LNCAP (cell line): ENCODE measurements at regions not wholly inside any gene's neighbourhood (a gene's known extent, or its start where the extent isn't known, plus 50 kb on each side); places are given as distances from the start of the nearest gene placed in this dataset.

ENCODE experiments used
- CTCF ChIP-seq: fragments of 450-650 bp; IDR thresholded peaks from 2 replicates; pipeline ENCODE4 v1.5.1; 2017; ENCODE audit warnings: mild to moderate bottlenecking

GRCh38 chr3:104632521-104632920 is 734.2 kb upstream of the ALCAM start:
- TF ChIP-seq CTCF = no peak

GRCh38 chr3:104632947-104633346 is 733.8 kb upstream of the ALCAM start:
- no peak for TF ChIP-seq CTCF

- no peak for TF ChIP-seq CTCF
Observed at GRCh38 chr3:104635872-104636580, 730.7 kb upstream of the ALCAM start.

GRCh38 chr3:104642827-104643226 is 723.9 kb upstream of the ALCAM start:
- no peak for TF ChIP-seq CTCF

GRCh38 chr3:104646196-104646595 is 720.5 kb upstream of the ALCAM start:
- TF ChIP-seq CTCF = no peak

- no peak for TF ChIP-seq CTCF
Observed at GRCh38 chr3:104648823-104649222, 717.9 kb upstream of the ALCAM start.

- TF ChIP-seq CTCF = no peak
Observed at GRCh38 chr3:104669083-104669482, 697.6 kb upstream of the ALCAM start.

GRCh38 chr3:104672331-104672730 is 694.4 kb upstream of the ALCAM start:
- TF ChIP-seq CTCF = no peak
